ENCODE measurements at regions not wholly inside any gene's neighbourhood (a gene's known extent, or its start where the extent isn't known, plus 50 kb on each side); places are given as distances from the start of the nearest gene placed in this dataset.

GRCh38 chr13:53474878-53475277 is 446.3 kb downstream of the OLFM4 start:
- 95% methylated on average over 2 of the region's 2 CpGs; no CpG with 5 or more reads in 1 of the 2 experiments for WGBS, 2 experiments (ENCODE audit: extremely low coverage in 1 of 2, insufficient coverage in 1 of 2, insufficient read length in 1 of 2, insufficient replicate concordance in 2 of 2, low coverage in 1 of 2, low lambda C conversion rate in 2 of 2, missing lambda C conversion rate in 1 of 2)
- Histone ChIP-seq H3K79me1 (ENCODE audit: low read depth, low read length) (no peaks in the 10 kb centered on the region), H3K23ac (ENCODE audit: insufficient read length) (no peak overlapping the region), H3K9ac (replicated peaks in 1 of 4; ENCODE audit: extremely low read depth in 1 of 4, low read depth in 3 of 4, low read length in 3 of 4) (no peak overlapping the region), H4K20me1 (replicated peaks in 1 of 2; ENCODE audit: control insufficient read depth in 1 of 2, insufficient read depth in 2 of 2, low read length in 2 of 2) (no peaks in the 10 kb centered on the region), H3K36me3 (ENCODE audit: control insufficient read depth in 2 of 4, insufficient read depth in 4 of 4, low read length in 3 of 4) (no peaks in the 10 kb centered on the region), H3K27ac (ENCODE audit: low read depth, low read length) (no peak overlapping the region), H3K23me2 (ENCODE audit: low read depth, low read length) (no peaks in the 10 kb centered on the region; the same call in 1 of the 2 replicates), H2BK120ac (replicated peaks; ENCODE audit: low read depth, low read length) (no peak overlapping the region), H3K56ac (replicated peaks; ENCODE audit: insufficient read length, low read depth, low read length) (no peak overlapping the region), H3K9me3 (ENCODE audit: insufficient read depth in 2 of 2, low read depth in 1 of 2, low read length in 1 of 2) (no peaks in the 10 kb centered on the region), H2BK12ac (ENCODE audit: low read depth, low read length) (no peak overlapping the region), H4K91ac (replicated peaks; ENCODE audit: insufficient read length, low read length) (no peak overlapping the region), H3K79me2 (ENCODE audit: control insufficient read depth in 1 of 2, insufficient read depth in 2 of 2, low read length in 2 of 2) (no peaks in the 10 kb centered on the region), H2AFZ (ENCODE audit: low read length) (no peak overlapping the region), H2AK5ac (ENCODE audit: low read depth, low read length) (no peak overlapping the region), H4K8ac (ENCODE audit: extremely low read depth, insufficient read depth, low read length) (no peak overlapping the region), H3K4me1 (replicated peaks in 1 of 4; ENCODE audit: control insufficient read depth in 3 of 4, insufficient read depth in 4 of 4, low read length in 3 of 4) (no peaks in the 10 kb centered on the region), H3K18ac (ENCODE audit: extremely low read depth, low read length) (no peak overlapping the region), H4K5ac (ENCODE audit: insufficient read length, low read depth, low read length) (no peak overlapping the region), H2BK5ac (ENCODE audit: low read depth, low read length) (no peak overlapping the region), H3K27me3 (replicated peaks in 1 of 4; ENCODE audit: control insufficient read depth in 3 of 4, extremely low read depth in 1 of 4, insufficient read depth in 3 of 4, low read length in 3 of 4) (no peaks in the 10 kb centered on the region), H3K4me3 (ENCODE audit: extremely low read depth in 1 of 4, insufficient read depth in 2 of 4, low read depth in 3 of 4, low read length in 4 of 4) (no peak overlapping the region), H3K14ac (ENCODE audit: insufficient read length) (no peak overlapping the region), H3K4me2 (ENCODE audit: insufficient read depth in 1 of 2, low read depth in 2 of 2, low read length in 2 of 2) (no peak overlapping the region), H3K4ac (replicated peaks; ENCODE audit: insufficient read length, low read depth, low read length) (no peak overlapping the region), H2BK15ac (ENCODE audit: low read length) (no peak overlapping the region), H2BK20ac (ENCODE audit: low read length) (no peak overlapping the region)
- DNase-seq (ENCODE audit: low read depth in 1 of 2, low spot score in 2 of 2) (no peak), FAIRE-seq (no peak)
- CTCF ChIA-PET (ENCODE audit: partially characterized antibody): interaction anchor here (0.6 kb wide), 1 partner anchor 223 kb away, joined by 3 read pairs; no protein-coding TSS in a partner anchor
- POLR2A ChIA-PET (ENCODE audit: partially characterized antibody): no interaction called here
- TF ChIP-seq KDM5A (IDR thresholded peaks at IDR 0.05; ENCODE audit: low read length) (no peak), BRCA1 (IDR thresholded peaks at IDR 0.05; ENCODE audit: low read depth, low read length) (no peak), CTBP2 (IDR thresholded peaks at IDR 0.05; ENCODE audit: borderline replicate concordance, insufficient read depth, insufficient read length, low read length) (no peak), SP1 (IDR thresholded peaks at IDR 0.05; ENCODE audit: low read depth, low read length) (no peak), CREB1 (IDR thresholded peaks at IDR 0.05) (no peak), SIRT6 (IDR thresholded peaks at IDR 0.05; ENCODE audit: low read length) (no peak), GTF2F1 (IDR thresholded peaks at IDR 0.05; ENCODE audit: borderline replicate concordance, low read depth, low read length) (no peak)
